Hepatocyte (in vitro differentiated cells): ENCODE measurements at regions not wholly inside any gene's neighbourhood (a gene's known extent, or its start where the extent isn't known, plus 50 kb on each side); places are given as distances from the start of the nearest gene placed in this dataset.

ENCODE experiments used
- DNase-seq: peaks from one replicate; pipeline ENCODE4 v3.0.0-alpha.2; 2016; ENCODE audit warnings: low spot score
- H2AFZ ChIP-seq: fragments of 200-600 bp; sonication (generic); 2 replicates; pipeline ENCODE4 v1.6.0; 2016; ENCODE audit warnings: antibody characterized with exemption, mild to moderate bottlenecking
- H3K27ac ChIP-seq: fragments of 200-600 bp; sonication (generic); 2 replicates; pipeline ENCODE4 v1.5.1; 2016; ENCODE audit warnings: mild to moderate bottlenecking
- H3K27me3 ChIP-seq: fragments of 200-600 bp; sonication (generic); 2 replicates; pipeline ENCODE4 v1.6.1; 2016
- H3K36me3 ChIP-seq: fragments of 200-600 bp; sonication (generic); replicated peaks from 2 replicates; pipeline ENCODE4 v1.5.1; 2016; ENCODE audit warnings: low read depth; ENCODE audit not compliant: insufficient read depth
- H3K4me1 ChIP-seq: fragments of 200-600 bp; sonication (generic); 2 replicates; pipeline ENCODE4 v1.5.1; 2016; ENCODE audit warnings: mild to moderate bottlenecking, moderate library complexity; ENCODE audit not compliant: insufficient read depth
- H3K4me2 ChIP-seq: fragments of 200-600 bp; sonication (generic); 2 replicates; pipeline ENCODE4 v1.6.0; 2016
- H3K4me3 ChIP-seq: fragments of 200-600 bp; sonication (generic); 2 replicates; pipeline ENCODE4 v1.5.1; 2016; ENCODE audit warnings: mild to moderate bottlenecking
- H3K79me2 ChIP-seq: fragments of 200-600 bp; sonication (generic); 2 replicates; pipeline ENCODE4 v1.6.0; 2017; ENCODE audit warnings: mild to moderate bottlenecking
- H3K9me2 ChIP-seq: fragments of 200-600 bp; sonication (generic); replicated peaks from 2 replicates; pipeline ENCODE4 v1.6.0; 2017; ENCODE audit warnings: mild to moderate bottlenecking; ENCODE audit not compliant: insufficient read depth
- H3K9me3 ChIP-seq: fragments of 200-600 bp; sonication (generic); 2 replicates; pipeline ENCODE4 v1.5.1; 2016; ENCODE audit warnings: low read depth, mild to moderate bottlenecking
- H4K20me1 ChIP-seq: fragments of 200-600 bp; sonication (generic); 2 replicates; pipeline ENCODE4 v1.6.0; 2016; ENCODE audit warnings: mild to moderate bottlenecking; ENCODE audit not compliant: insufficient read depth, poor library complexity, severe bottlenecking
- EZH2 ChIP-seq: fragments of 200-600 bp; sonication (generic); IDR thresholded peaks from 2 replicates; pipeline ENCODE4 v1.6.1; 2016; ENCODE audit warnings: antibody characterized with exemption, mild to moderate bottlenecking, borderline replicate concordance
- EZH2phosphoT487 ChIP-seq: fragments of 200-600 bp; sonication (generic); IDR thresholded peaks from one replicate; pipeline ENCODE4 v1.6.1; 2018; ENCODE audit warnings: antibody characterized with exemption, mild to moderate bottlenecking, low read depth, moderate library complexity; ENCODE audit not compliant: unreplicated experiment, severe bottlenecking
- WGBS: methylation state at CpG from one replicate; pipeline ENCODE4 v1.1.6; 2016; ENCODE audit warnings: low lambda C conversion rate; ENCODE audit errors: missing lambda C conversion rate; 5-methylcytosine and 5-hydroxymethylcytosine counted together
- TF ChIP-seq, protein P1 (sequence below): fragments of 200-600 bp; sonication (generic); IDR thresholded peaks from 2 replicates; pipeline ENCODE4 v1.5.1; 2016; ENCODE audit warnings: antibody characterized with exemption, mild to moderate bottlenecking; ENCODE audit not compliant: poor library complexity

GRCh38 chr11:71185411-71185810 lies 67.0 kb downstream of the SHANK2 start:
- TF ChIP-seq, protein P1, sequence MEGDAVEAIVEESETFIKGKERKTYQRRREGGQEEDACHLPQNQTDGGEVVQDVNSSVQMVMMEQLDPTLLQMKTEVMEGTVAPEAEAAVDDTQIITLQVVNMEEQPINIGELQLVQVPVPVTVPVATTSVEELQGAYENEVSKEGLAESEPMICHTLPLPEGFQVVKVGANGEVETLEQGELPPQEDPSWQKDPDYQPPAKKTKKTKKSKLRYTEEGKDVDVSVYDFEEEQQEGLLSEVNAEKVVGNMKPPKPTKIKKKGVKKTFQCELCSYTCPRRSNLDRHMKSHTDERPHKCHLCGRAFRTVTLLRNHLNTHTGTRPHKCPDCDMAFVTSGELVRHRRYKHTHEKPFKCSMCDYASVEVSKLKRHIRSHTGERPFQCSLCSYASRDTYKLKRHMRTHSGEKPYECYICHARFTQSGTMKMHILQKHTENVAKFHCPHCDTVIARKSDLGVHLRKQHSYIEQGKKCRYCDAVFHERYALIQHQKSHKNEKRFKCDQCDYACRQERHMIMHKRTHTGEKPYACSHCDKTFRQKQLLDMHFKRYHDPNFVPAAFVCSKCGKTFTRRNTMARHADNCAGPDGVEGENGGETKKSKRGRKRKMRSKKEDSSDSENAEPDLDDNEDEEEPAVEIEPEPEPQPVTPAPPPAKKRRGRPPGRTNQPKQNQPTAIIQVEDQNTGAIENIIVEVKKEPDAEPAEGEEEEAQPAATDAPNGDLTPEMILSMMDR: no peak
- TF ChIP-seq EZH2 (no peak), EZH2phosphoT487 (no peak)
- WGBS: 90% methylated on average over 3 of the region's 3 CpGs
- no peaks in the 10 kb centered on the region for H3K27me3 ChIP-seq
- H3K27ac ChIP-seq: no peak overlapping the region
- no peaks in the 10 kb centered on the region for H3K4me1 ChIP-seq
- H3K9me3 ChIP-seq: no peaks in the 10 kb centered on the region
- H3K4me2 ChIP-seq: no peak overlapping the region
- no peak overlapping the region for H2AFZ ChIP-seq
- H3K9me2 ChIP-seq: no peaks in the 10 kb centered on the region
- DNase-seq: no peak
- no peak overlapping the region for H3K4me3 ChIP-seq
- peaks cover 2% of the 10 kb centered on the region for H3K79me2 ChIP-seq
- H3K36me3 ChIP-seq: no peaks in the 10 kb centered on the region
- H4K20me1 ChIP-seq: peaks cover 3% of the 10 kb centered on the region

DNA sequence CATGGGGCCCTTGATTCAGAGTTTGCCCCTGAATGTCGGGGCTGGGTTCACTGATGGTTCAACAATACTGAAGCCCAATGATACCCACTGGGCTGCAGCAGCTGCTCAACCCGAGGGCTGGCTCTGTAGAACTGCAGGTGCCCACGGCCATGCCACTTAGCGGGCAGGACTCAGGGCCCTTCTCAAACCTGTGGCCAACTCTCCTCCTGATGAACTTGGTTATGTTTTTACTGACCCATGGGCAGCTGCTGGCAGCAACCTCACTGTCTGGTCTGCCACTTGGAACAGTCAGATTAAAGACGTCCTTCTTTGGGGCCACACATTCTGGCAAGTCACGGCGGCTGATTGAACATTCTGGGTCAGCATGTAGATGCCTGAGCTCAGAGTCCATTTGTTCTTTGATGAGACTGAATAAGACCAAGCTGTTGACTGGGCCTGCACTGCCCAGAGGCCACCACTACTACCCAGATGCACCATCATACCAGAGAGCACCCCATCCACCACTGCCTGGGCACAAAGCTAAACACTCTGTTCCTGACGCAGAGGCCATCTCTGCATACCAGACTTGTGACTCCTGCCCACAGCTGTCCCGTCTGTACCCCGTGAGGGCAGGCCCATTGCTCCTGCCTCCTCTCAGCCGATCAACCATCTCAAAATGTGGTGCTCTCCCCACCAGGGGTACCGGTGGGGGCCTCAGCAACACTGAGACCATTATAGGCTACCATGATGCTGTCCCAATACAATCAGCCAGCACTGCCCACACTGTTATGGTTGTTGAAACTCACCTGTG lies 67.8 kb downstream of the SHANK2 start:
- Histone ChIP-seq H3K9me3 (no peaks in the 10 kb centered on the region), H3K4me3 (no peak overlapping the region), H2AFZ (no peak overlapping the region), H3K4me2 (no peak overlapping the region), H3K9me2 (no peaks in the 10 kb centered on the region), H3K27me3 (no peaks in the 10 kb centered on the region), H3K4me1 (peaks cover under 1% of the 10 kb centered on the region), H3K79me2 (peaks cover 2% of the 10 kb centered on the region), H3K36me3 (no peaks in the 10 kb centered on the region), H4K20me1 (peaks cover 3% of the 10 kb centered on the region), H3K27ac (no peak overlapping the region)
- TF ChIP-seq EZH2 (no peak), EZH2phosphoT487 (no peak)
- TF ChIP-seq, protein P1: no peak
- DNase-seq: no peak
- 97% methylated on average over 12 of the region's 12 CpGs for WGBS

DNA sequence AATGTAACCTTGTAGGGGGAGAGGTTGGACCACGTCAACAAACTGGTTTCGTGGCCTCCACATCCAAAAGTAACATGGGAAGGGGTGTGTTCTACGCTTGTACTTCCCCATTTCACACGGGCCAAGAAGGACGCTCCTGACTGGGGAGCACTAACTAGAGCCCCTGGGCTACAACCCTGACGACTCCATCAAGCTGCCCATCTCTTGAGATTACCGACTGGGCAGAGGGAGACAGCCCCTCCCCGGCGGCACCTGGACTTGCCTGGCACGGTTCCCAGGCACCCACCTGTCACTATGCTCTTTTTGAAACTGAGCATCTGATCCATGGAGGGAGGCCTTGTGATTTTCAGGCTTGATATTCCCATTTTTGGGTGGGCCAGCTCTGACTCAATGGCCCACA lies 68.5 kb downstream of the SHANK2 start:
- Histone ChIP-seq H3K9me2 (no peaks in the 10 kb centered on the region), H2AFZ (no peak overlapping the region), H4K20me1 (peaks cover 3% of the 10 kb centered on the region), H3K4me1 (peaks cover 7% of the 10 kb centered on the region), H3K36me3 (no peaks in the 10 kb centered on the region), H3K27me3 (no peaks in the 10 kb centered on the region), H3K4me2 (no peak overlapping the region), H3K27ac (no peak overlapping the region), H3K4me3 (no peak overlapping the region), H3K9me3 (no peaks in the 10 kb centered on the region), H3K79me2 (peaks cover 2% of the 10 kb centered on the region)
- TF ChIP-seq EZH2phosphoT487 (no peak), EZH2 (no peak)
- TF ChIP-seq, protein P1: no peak
- 95% methylated on average over 10 of the region's 10 CpGs for WGBS
- DNase-seq: no peak
